ENCODE measurements at regions not wholly inside any gene's neighbourhood (a gene's known extent, or its start where the extent isn't known, plus 50 kb on each side); places are given as distances from the start of the nearest gene placed in this dataset.

DNA sequence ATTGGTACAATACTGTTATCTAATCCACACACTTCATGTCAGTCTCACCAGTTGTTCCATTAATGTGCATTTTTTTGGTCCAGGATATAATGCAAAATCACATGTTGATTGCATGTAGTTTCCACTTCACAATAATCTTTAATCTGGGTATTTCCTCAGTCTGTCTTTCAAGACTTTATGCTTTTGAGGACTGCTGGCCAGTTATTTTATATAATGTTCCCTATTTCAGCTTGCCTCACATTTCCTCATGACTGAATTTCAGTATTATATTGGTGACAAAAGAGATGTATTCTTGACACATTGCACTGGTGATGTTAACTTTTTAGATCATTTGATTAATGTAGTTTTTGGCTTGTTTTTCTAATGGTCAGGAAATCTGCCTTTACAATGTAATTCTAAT, 368.3 kb downstream of the IRS2 start:
- Histone ChIP-seq H3K27ac (ENCODE audit: insufficient read depth, low read length) (no peak overlapping the region), H4K8ac (ENCODE audit: low read depth in 2 of 2, low read length in 2 of 2) (no peak overlapping the region), H4K20me1 (ENCODE audit: insufficient read depth, low read length) (no peaks in the 10 kb centered on the region), H3K18ac (ENCODE audit: low read depth, low read length) (no peak overlapping the region), H4K91ac (ENCODE audit: insufficient read depth, low read depth, low read length) (no peak overlapping the region), H3K4me3 (ENCODE audit: insufficient read depth, low read depth, low read length) (no peak overlapping the region), H2AFZ (replicated peaks; ENCODE audit: low read length, poor library complexity) (no peak overlapping the region), H3K9ac (ENCODE audit: low read depth, low read length) (no peak overlapping the region), H3K27me3 (ENCODE audit: control insufficient read depth, insufficient read depth, low read length) (peaks cover 2% of the 10 kb centered on the region; the same call in 1 of the 2 replicates), H2BK20ac (ENCODE audit: low read depth, low read length) (no peak overlapping the region), H3K4me2 (ENCODE audit: low read depth, low read length) (no peak overlapping the region), H3K23ac (ENCODE audit: low read depth, low read length) (no peak overlapping the region), H2AK9ac (replicated peaks; ENCODE audit: low read depth, low read length, poor library complexity) (no peak overlapping the region), H2BK5ac (ENCODE audit: low read depth, low read length, poor library complexity, severe bottlenecking) (no peak overlapping the region), H3K79me1 (ENCODE audit: low read depth in 1 of 2, low read length in 2 of 2) (no peaks in the 10 kb centered on the region), H3K36me3 (ENCODE audit: control insufficient read depth, insufficient read depth, low read length) (no peaks in the 10 kb centered on the region), H2AK5ac (ENCODE audit: low read depth, low read length) (no peak overlapping the region), H3K4me1 (ENCODE audit: control insufficient read depth, insufficient read depth, low read length) (no peaks in the 10 kb centered on the region), H2BK15ac (ENCODE audit: low read depth, low read length) (no peak overlapping the region), H4K5ac (ENCODE audit: low read depth, low read length) (no peak overlapping the region), H3K9me1 (ENCODE audit: insufficient read depth, low read length) (no peaks in the 10 kb centered on the region), H3K9me3 (ENCODE audit: control insufficient read depth, insufficient read depth, low read length) (0 out of 2 replicates have a peak, but pooled peaks cover 2% of the 10 kb centered on the region), H3K4ac (ENCODE audit: low read depth, low read length) (no peak overlapping the region), H2BK120ac (ENCODE audit: low read depth, low read length) (no peak overlapping the region), H3K14ac (replicated peaks; ENCODE audit: low read depth, low read length) (no peak overlapping the region), H3K56ac (ENCODE audit: extremely low read depth, insufficient read depth, low read length) (no peak overlapping the region)
- ATAC-seq (ENCODE audit: low read depth): no peak
- no peak for DNase-seq
- BruUV-seq (replicated peaks): no TSS peak
- intact Hi-C loops (cut with micrococcal nuclease) (no loop called here), dilution Hi-C loops (cut with HindIII; ENCODE audit: low sequenced_read_pairs, unreplicated experiment) (no loop called here), in situ Hi-C loops (cut with MboI; ENCODE audit: low sequenced_read_pairs) (no loop called here)
- ChIA-PET POLR2A (ENCODE audit: unreplicated experiment) (no interaction called here), CTCF (no interaction called here)
- no peak for TF ChIP-seq NFE2L2 (IDR thresholded peaks at IDR 0.05; ENCODE audit: low read depth, low read length)
- TF ChIP-seq, protein P1, sequence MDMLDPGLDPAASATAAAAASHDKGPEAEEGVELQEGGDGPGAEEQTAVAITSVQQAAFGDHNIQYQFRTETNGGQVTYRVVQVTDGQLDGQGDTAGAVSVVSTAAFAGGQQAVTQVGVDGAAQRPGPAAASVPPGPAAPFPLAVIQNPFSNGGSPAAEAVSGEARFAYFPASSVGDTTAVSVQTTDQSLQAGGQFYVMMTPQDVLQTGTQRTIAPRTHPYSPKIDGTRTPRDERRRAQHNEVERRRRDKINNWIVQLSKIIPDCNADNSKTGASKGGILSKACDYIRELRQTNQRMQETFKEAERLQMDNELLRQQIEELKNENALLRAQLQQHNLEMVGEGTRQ (IDR thresholded peaks at IDR 0.05; ENCODE audit: low read depth, low read length): no peak
- TF ChIP-seq RFX5 (IDR thresholded peaks at IDR 0.05; ENCODE audit: low read depth, low read length): no peak
- TF ChIP-seq RAD21 (IDR thresholded peaks at IDR 0.05; ENCODE audit: low read length): no peak
- no peak for TF ChIP-seq POLR2A (IDR thresholded peaks at IDR 0.05; ENCODE audit: low read depth, low read length)
- no peak for TF ChIP-seq MAZ (IDR thresholded peaks at IDR 0.05; ENCODE audit: borderline replicate concordance, low read depth, low read length)
- TF ChIP-seq RCOR1 (IDR thresholded peaks at IDR 0.05; ENCODE audit: insufficient replicate concordance, low read length): no peak

Data from IMR-90 (cell line).